Upper lobe of left lung (tissue), 4 donors: ENCODE measurements at regions not wholly inside any gene's neighbourhood (a gene's known extent, or its start where the extent isn't known, plus 50 kb on each side); places are given as distances from the start of the nearest gene placed in this dataset.

Experiments used
- CTCF ChIP-seq, 6 experiments: fragments of 450-650 bp in 4 of 6; fragments of 200-600 bp in 2 of 6; sonication (generic) in 2 of 6; IDR thresholded peaks; one replicate each; pipeline ENCODE4 v1.5.1; 2016 to 2019; ENCODE audit warnings: antibody characterized with exemption in 6 of 6
- POLR2A ChIP-seq, 4 donors: fragments of 450-650 bp; IDR thresholded peaks; one replicate each; pipeline ENCODE4 v1.5.1; 2016 to 2017; ENCODE audit warnings: antibody characterized with exemption in 4 of 4, mild to moderate bottlenecking in 2 of 4
- POLR2AphosphoS5 ChIP-seq, 2 donors: sonication (generic); formaldehyde crosslinking; IDR thresholded peaks; one replicate each; pipeline ENCODE4 v1.5.1; 2017; ENCODE audit warnings: antibody characterized with exemption in 2 of 2

DNA sequence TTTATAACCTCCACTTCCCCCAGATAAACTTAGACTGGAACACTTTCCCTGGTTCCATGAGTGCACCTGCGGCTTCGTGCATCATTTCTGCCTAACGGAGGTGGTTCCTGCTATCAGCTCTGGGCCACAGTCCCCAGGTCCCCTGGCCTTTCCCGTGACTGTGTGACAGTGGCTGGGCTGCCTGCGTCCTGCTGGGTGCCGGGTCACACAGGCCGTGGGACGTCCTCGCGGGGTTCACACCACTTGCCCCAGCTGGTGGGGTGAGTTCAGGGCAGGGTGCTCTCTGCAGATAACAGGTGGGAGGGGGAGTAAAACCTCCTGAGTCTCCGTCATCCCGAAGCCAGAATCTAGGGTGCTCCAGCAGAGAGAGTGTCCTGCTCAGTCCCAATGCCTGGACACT lies 58.7 kb upstream of the CFAP46 start:
- no peak for TF ChIP-seq CTCF (IDR thresholded peaks at IDR 0.05)
- TF ChIP-seq POLR2A (IDR thresholded peaks at IDR 0.05), result no peak
- no peak for TF ChIP-seq POLR2AphosphoS5 (IDR thresholded peaks at IDR 0.05)
